ENCODE measurements at regions not wholly inside any gene's neighbourhood (a gene's known extent, or its start where the extent isn't known, plus 50 kb on each side); places are given as distances from the start of the nearest gene placed in this dataset.

GRCh38 chr1:70871790-70872189, 175.8 kb downstream of the PTGER3 start:
- DNase-seq: no peak
- no peaks in the 10 kb centered on the region for H3K36me3 ChIP-seq
- no peak overlapping the region for H3K4me3 ChIP-seq (ENCODE audit: low read depth, low read length)
- H3K27ac ChIP-seq: no peak overlapping the region
- no peak for TF ChIP-seq CTCF (IDR thresholded peaks at IDR 0.05; ENCODE audit: low read depth, low read length)
- H3K9me3 ChIP-seq (ENCODE audit: severe bottlenecking): no peaks in the 10 kb centered on the region
- no peaks in the 10 kb centered on the region for H3K27me3 ChIP-seq (ENCODE audit: insufficient read depth, low read depth, severe bottlenecking)

DNA sequence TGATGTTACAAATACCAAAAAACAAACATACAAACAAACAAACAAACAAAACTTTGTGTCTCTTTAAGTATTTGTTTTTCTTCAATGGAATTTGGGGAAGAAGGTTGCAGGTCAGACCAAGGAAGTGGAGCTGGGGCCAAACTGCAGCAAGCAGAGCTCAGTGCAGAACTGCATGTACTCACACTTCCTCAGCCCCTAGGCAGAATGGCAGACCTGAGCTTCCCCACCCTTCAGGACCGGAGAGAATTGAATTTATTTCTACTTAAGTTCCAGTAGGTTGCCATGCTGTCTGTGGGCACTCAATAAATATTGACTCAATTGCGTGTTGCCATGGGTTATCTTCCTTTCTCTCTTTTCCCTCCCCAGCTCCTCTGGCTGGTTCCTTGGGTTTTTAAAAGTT, 173.6 kb downstream of the PTGER3 start:
- Histone ChIP-seq H3K4me3 (ENCODE audit: low read depth, low read length) (no peak overlapping the region), H3K9me3 (ENCODE audit: severe bottlenecking) (no peaks in the 10 kb centered on the region), H3K36me3 (no peaks in the 10 kb centered on the region), H3K27ac (no peak overlapping the region), H3K27me3 (ENCODE audit: insufficient read depth, low read depth, severe bottlenecking) (no peaks in the 10 kb centered on the region)
- DNase-seq: no peak
- TF ChIP-seq CTCF (IDR thresholded peaks at IDR 0.05; ENCODE audit: low read depth, low read length): no peak

- Histone ChIP-seq H3K36me3 (no peaks in the 10 kb centered on the region), H3K4me3 (ENCODE audit: low read depth, low read length) (no peak overlapping the region), H3K27ac (no peak overlapping the region), H3K27me3 (ENCODE audit: insufficient read depth, low read depth, severe bottlenecking) (no peaks in the 10 kb centered on the region), H3K9me3 (ENCODE audit: severe bottlenecking) (no peaks in the 10 kb centered on the region)
- no peak for TF ChIP-seq CTCF (IDR thresholded peaks at IDR 0.05; ENCODE audit: low read depth, low read length)
- DNase-seq: no peak
Measured at GRCh38 chr1:70874818-70875217, 172.8 kb downstream of the PTGER3 start.

- H3K27me3 ChIP-seq (ENCODE audit: insufficient read depth, low read depth, severe bottlenecking): no peaks in the 10 kb centered on the region
- H3K9me3 ChIP-seq (ENCODE audit: severe bottlenecking): no peaks in the 10 kb centered on the region
- H3K36me3 ChIP-seq: no peaks in the 10 kb centered on the region
- no peak overlapping the region for H3K27ac ChIP-seq
- TF ChIP-seq CTCF (IDR thresholded peaks at IDR 0.05; ENCODE audit: low read depth, low read length): no peak
- DNase-seq: no peak
- no peak overlapping the region for H3K4me3 ChIP-seq (ENCODE audit: low read depth, low read length)
Measured at GRCh38 chr1:70877343-70877742, 170.3 kb downstream of the PTGER3 start.

DNA sequence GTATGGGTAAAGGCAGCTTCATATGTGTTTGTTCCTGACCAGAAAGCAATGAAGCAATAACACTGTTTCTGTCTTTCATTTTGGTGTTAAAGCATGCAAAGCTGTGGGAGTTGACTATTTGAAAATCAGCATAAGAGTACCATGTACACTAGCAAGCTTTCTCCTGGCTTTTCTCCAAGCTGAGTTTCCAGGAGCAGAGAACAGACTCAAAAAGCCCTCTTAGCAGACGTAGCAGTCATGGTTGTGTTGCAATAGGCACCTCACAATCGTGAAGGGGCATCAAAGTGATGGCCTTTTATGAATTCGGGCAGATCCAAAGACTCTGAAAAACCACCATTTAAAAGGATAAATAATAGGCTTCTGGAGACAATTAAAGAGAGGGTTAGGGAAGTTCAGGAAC, 159.7 kb downstream of the PTGER3 start:
- H3K36me3 ChIP-seq: no peaks in the 10 kb centered on the region

More for the DNA sequence above, 159.7 kb downstream of the PTGER3 start:
- no peaks in the 10 kb centered on the region for H3K27me3 ChIP-seq (ENCODE audit: insufficient read depth, low read depth, severe bottlenecking)
- TF ChIP-seq CTCF (IDR thresholded peaks at IDR 0.05; ENCODE audit: low read depth, low read length): no peak
- no peak overlapping the region for H3K27ac ChIP-seq
- no peaks in the 10 kb centered on the region for H3K9me3 ChIP-seq (ENCODE audit: severe bottlenecking)
- no peak overlapping the region for H3K4me3 ChIP-seq (ENCODE audit: low read depth, low read length)
- no peak for DNase-seq
